Lower lobe of right lung (tissue), 2 donors: ENCODE measurements at regions not wholly inside any gene's neighbourhood (a gene's known extent, or its start where the extent isn't known, plus 50 kb on each side); places are given as distances from the start of the nearest gene placed in this dataset.

Experiments
- ATAC-seq, 2 donors: fragments of 200-7000 bp; cut with Tn5 transposase; one replicate each; pipeline ENCODE4 v1.9.1; 2020 to 2022; ENCODE audit warnings: mild to moderate bottlenecking in 2 of 2, moderate library complexity in 2 of 2
- DNase-seq: peaks from one replicate; pipeline ENCODE4 v3.0.0-alpha.2; 2020
- H3K27ac ChIP-seq: fragments of 200-600 bp; one replicate; pipeline ENCODE4 v1.8.0; 2022
- H3K27me3 ChIP-seq: fragments of 200-600 bp; one replicate; pipeline ENCODE4 v1.8.0; 2022; ENCODE audit warnings: low read depth
- H3K36me3 ChIP-seq: fragments of 200-600 bp; one replicate; pipeline ENCODE4 v1.8.0; 2022; ENCODE audit warnings: mild to moderate bottlenecking
- H3K4me1 ChIP-seq: fragments of 200-600 bp; one replicate; pipeline ENCODE4 v1.8.0; 2022
- H3K4me3 ChIP-seq: fragments of 200-600 bp; one replicate; pipeline ENCODE4 v1.8.0; 2022; ENCODE audit warnings: mild to moderate bottlenecking
- H3K9me3 ChIP-seq: fragments of 200-600 bp; one replicate; pipeline ENCODE4 v1.8.0; 2022
- CTCF ChIP-seq: fragments of 200-600 bp; IDR thresholded peaks from one replicate; pipeline ENCODE4 v1.8.0; 2022; ENCODE audit warnings: antibody characterized with exemption, mild to moderate bottlenecking
- intact Hi-C: fragments of 100-400 bp; cut with DNase I; formaldehyde crosslinking; loops from one replicate; pipeline ENCODE4 v1.11.0; 2022
- donor health status: DM: no; HTN: yes; CAD: no; lungs with severe emphysema.

GRCh38 chr15:62912282-62912681 is 130.3 kb upstream of the TPM1 start:
- no peak for TF ChIP-seq CTCF
- Histone ChIP-seq H3K27ac (no peak overlapping the region), H3K4me3 (no peak overlapping the region), H3K4me1 (no peaks in the 10 kb centered on the region), H3K36me3 (no peaks in the 10 kb centered on the region), H3K27me3 (no peaks in the 10 kb centered on the region), H3K9me3 (no peaks in the 10 kb centered on the region)
- no peak for DNase-seq
- ATAC-seq: peak; percentile 52 to 67
- intact Hi-C loops: no loop called here

DNA sequence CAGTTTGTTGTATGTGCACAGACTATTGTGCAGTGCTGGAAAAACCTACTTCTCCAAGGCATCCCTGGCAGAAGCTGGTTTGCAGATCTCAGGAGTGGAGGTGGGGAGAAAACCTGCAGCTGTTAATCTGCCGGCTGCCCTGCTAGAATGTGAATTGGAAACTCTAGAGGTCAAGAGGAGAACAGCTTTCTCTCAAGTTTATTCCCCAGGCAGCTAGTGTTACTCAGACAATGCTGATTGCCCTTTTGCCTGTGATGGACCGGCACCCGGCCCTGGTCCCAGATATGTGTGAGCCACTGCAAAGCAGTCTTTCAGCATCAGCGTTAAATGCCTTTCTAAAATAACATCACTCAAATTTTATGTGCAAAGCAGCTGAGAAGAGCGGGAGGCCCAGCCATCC is 129.7 kb upstream of the TPM1 start:
- ATAC-seq: no peak
- Histone ChIP-seq H3K4me1 (no peaks in the 10 kb centered on the region), H3K9me3 (no peaks in the 10 kb centered on the region), H3K4me3 (no peak overlapping the region), H3K27me3 (no peaks in the 10 kb centered on the region), H3K27ac (no peak overlapping the region), H3K36me3 (no peaks in the 10 kb centered on the region)
- DNase-seq: no peak
- intact Hi-C loops: no loop called here
- no peak for TF ChIP-seq CTCF

GRCh38 chr15:62913246-62913645 is 129.3 kb upstream of the TPM1 start:
- DNase-seq: no peak
- no peaks in the 10 kb centered on the region for H3K9me3 ChIP-seq
- no peaks in the 10 kb centered on the region for H3K36me3 ChIP-seq
- H3K4me1 ChIP-seq: no peaks in the 10 kb centered on the region
- no peak for ATAC-seq
- H3K4me3 ChIP-seq: no peak overlapping the region
- no peaks in the 10 kb centered on the region for H3K27me3 ChIP-seq
- no peak for TF ChIP-seq CTCF
- no peak overlapping the region for H3K27ac ChIP-seq
- intact Hi-C loops: no loop called here

DNA sequence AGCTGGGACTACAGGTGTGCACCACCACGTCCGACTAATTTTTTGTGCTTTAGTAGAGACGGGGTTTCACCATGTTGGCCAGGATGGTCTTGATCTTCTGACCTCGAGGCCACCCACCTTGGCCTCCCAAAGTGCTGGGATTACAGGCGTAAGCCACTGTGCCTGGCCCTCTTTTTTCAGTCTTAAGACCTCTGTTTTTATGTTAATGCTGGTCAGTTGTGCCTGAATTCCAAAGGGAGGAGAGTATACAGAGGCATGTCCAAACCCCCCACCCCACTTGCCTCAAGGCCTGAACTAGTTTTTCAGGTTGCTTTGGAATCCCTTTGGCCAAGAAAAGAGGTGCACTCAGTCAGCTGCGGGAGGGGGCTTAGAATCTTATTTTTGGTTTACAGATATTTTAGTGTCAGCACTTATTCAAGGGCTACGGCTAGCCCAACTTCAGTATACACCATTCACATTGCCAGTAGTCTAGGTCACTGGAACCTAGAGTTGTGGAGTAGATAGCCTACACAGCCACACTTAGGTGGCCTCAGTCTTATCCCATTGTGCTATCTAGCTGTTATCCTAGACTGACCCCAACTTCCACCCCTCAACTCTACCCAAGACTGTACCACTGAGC is 128.0 kb upstream of the TPM1 start:
- ATAC-seq: no peak
- no peak overlapping the region for H3K4me3 ChIP-seq
- intact Hi-C loops: no loop called here
- no peaks in the 10 kb centered on the region for H3K27me3 ChIP-seq
- no peak for TF ChIP-seq CTCF
- H3K27ac ChIP-seq: no peak overlapping the region
- H3K4me1 ChIP-seq: no peaks in the 10 kb centered on the region
- DNase-seq: no peak
- no peaks in the 10 kb centered on the region for H3K9me3 ChIP-seq
- H3K36me3 ChIP-seq: no peaks in the 10 kb centered on the region

GRCh38 chr15:62920682-62921502 is 121.7 kb upstream of the TPM1 start:
- DNase-seq (no peak), ATAC-seq (peak in 1 of 2 donors; percentile 53)
- intact Hi-C loops: no loop called here
- Histone ChIP-seq H3K36me3 (no peaks in the 10 kb centered on the region), H3K27me3 (no peaks in the 10 kb centered on the region), H3K27ac (peak overlapping the region; percentile 62), H3K9me3 (no peaks in the 10 kb centered on the region), H3K4me3 (no peak overlapping the region), H3K4me1 (peaks cover 9% of the 10 kb centered on the region)
- no peak for TF ChIP-seq CTCF
